ENCODE measurements at regions not wholly inside any gene's neighbourhood (a gene's known extent, or its start where the extent isn't known, plus 50 kb on each side); places are given as distances from the start of the nearest gene placed in this dataset.

DNA sequence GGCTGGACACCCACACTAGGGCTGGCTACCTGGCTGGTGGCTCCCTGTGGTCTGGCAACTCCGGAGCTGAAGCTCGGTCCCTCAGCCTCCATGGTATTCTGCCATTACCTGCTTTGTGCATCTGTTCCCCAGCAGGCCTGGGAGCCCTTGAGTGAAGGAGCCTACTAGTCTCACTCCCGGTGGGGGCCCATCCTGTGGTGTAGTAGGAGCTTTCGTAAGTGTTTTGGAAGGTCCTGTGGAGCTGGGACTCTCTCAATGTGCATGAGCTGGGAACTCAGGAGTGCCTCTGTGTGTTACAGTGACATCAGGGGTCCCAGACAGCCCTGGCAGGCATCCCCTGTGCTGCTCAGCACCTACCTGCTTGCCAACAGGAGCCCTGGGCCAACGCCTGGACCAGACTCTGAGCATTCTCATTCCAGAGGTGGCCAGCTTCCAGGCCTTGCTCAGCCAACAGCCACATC lies 267.1 kb downstream of the GADD45G start:
- H3K4me1 Mint-ChIP-seq (ENCODE audit: low read depth): peaks cover 1% of the 10 kb centered on the region
- no peaks in the 10 kb centered on the region for H3K9me3 Mint-ChIP-seq (ENCODE audit: low read depth)
- TF ChIP-seq, protein P1, sequence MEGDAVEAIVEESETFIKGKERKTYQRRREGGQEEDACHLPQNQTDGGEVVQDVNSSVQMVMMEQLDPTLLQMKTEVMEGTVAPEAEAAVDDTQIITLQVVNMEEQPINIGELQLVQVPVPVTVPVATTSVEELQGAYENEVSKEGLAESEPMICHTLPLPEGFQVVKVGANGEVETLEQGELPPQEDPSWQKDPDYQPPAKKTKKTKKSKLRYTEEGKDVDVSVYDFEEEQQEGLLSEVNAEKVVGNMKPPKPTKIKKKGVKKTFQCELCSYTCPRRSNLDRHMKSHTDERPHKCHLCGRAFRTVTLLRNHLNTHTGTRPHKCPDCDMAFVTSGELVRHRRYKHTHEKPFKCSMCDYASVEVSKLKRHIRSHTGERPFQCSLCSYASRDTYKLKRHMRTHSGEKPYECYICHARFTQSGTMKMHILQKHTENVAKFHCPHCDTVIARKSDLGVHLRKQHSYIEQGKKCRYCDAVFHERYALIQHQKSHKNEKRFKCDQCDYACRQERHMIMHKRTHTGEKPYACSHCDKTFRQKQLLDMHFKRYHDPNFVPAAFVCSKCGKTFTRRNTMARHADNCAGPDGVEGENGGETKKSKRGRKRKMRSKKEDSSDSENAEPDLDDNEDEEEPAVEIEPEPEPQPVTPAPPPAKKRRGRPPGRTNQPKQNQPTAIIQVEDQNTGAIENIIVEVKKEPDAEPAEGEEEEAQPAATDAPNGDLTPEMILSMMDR (IDR thresholded peaks at IDR 0.05; ENCODE audit: unreplicated experiment): no peak
- H3K36me3 Mint-ChIP-seq (ENCODE audit: insufficient read depth): no peaks in the 10 kb centered on the region
- DNase-seq (ENCODE audit: low spot score, unreplicated experiment): no peak
- H3K27ac Mint-ChIP-seq: no peak overlapping the region
- H3K27me3 Mint-ChIP-seq: peaks cover 9% of the 10 kb centered on the region
- H3K4me3 Mint-ChIP-seq (ENCODE audit: low read depth): no peak overlapping the region

GRCh38 chr9:89872426-89872912 lies 267.7 kb downstream of the GADD45G start:
- H3K4me1 Mint-ChIP-seq (ENCODE audit: low read depth): peaks cover 1% of the 10 kb centered on the region
- H3K27ac Mint-ChIP-seq: no peak overlapping the region
- no peak for DNase-seq (ENCODE audit: low spot score, unreplicated experiment)
- no peaks in the 10 kb centered on the region for H3K9me3 Mint-ChIP-seq (ENCODE audit: low read depth)
- H3K27me3 Mint-ChIP-seq: peaks cover 13% of the 10 kb centered on the region
- H3K36me3 Mint-ChIP-seq (ENCODE audit: insufficient read depth): no peaks in the 10 kb centered on the region
- TF ChIP-seq, protein P1 (IDR thresholded peaks at IDR 0.05; ENCODE audit: unreplicated experiment): no peak
- no peak overlapping the region for H3K4me3 Mint-ChIP-seq (ENCODE audit: low read depth)

- no peak for DNase-seq (ENCODE audit: low spot score, unreplicated experiment)
- H3K4me3 Mint-ChIP-seq (ENCODE audit: low read depth): no peak overlapping the region
- H3K27me3 Mint-ChIP-seq: peaks cover 14% of the 10 kb centered on the region
- peaks cover 1% of the 10 kb centered on the region for H3K4me1 Mint-ChIP-seq (ENCODE audit: low read depth)
- H3K36me3 Mint-ChIP-seq (ENCODE audit: insufficient read depth): no peaks in the 10 kb centered on the region
- TF ChIP-seq, protein P1 (IDR thresholded peaks at IDR 0.05; ENCODE audit: unreplicated experiment): no peak
- no peak overlapping the region for H3K27ac Mint-ChIP-seq
- no peaks in the 10 kb centered on the region for H3K9me3 Mint-ChIP-seq (ENCODE audit: low read depth)
These were observed 268.3 kb downstream of the GADD45G start for GRCh38 chr9:89872913-89873707.

DNA sequence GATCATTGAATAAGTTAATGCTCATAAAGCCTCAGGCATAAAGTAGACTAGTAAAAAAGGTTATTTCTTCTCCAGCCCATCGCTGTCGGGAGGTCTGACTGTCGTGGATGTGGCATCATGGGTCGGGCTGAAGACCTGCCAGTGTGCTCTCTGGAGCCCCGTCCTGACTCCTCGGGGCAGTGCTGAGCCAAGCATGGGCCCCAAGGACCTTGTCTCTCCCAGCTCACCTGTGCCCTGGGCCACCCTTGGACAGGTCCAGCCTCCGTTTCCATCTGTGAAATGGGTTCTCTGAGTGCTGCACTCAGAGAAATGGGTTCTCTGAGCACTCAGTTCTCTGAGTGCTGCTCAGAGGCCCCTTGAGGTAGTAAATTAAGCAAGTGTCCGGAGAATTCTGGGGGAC lies 269.0 kb downstream of the GADD45G start:
- Mint-ChIP-seq H3K4me1 (ENCODE audit: low read depth) (peaks cover 1% of the 10 kb centered on the region), H3K27me3 (peaks cover 20% of the 10 kb centered on the region), H3K36me3 (ENCODE audit: insufficient read depth) (no peaks in the 10 kb centered on the region), H3K9me3 (ENCODE audit: low read depth) (no peaks in the 10 kb centered on the region), H3K4me3 (ENCODE audit: low read depth) (no peak overlapping the region), H3K27ac (no peak overlapping the region)
- no peak for DNase-seq (ENCODE audit: low spot score, unreplicated experiment)
- TF ChIP-seq, protein P1 (IDR thresholded peaks at IDR 0.05; ENCODE audit: unreplicated experiment): no peak

- H3K27me3 Mint-ChIP-seq: peaks cover 20% of the 10 kb centered on the region
- no peak overlapping the region for H3K27ac Mint-ChIP-seq
- H3K9me3 Mint-ChIP-seq (ENCODE audit: low read depth): no peaks in the 10 kb centered on the region
- TF ChIP-seq, protein P1 (IDR thresholded peaks at IDR 0.05; ENCODE audit: unreplicated experiment): no peak
- H3K4me1 Mint-ChIP-seq (ENCODE audit: low read depth): peaks cover 1% of the 10 kb centered on the region
- no peak overlapping the region for H3K4me3 Mint-ChIP-seq (ENCODE audit: low read depth)
- DNase-seq (ENCODE audit: low spot score, unreplicated experiment): no peak
- H3K36me3 Mint-ChIP-seq (ENCODE audit: insufficient read depth): no peaks in the 10 kb centered on the region
These were observed 269.8 kb downstream of the GADD45G start for GRCh38 chr9:89874351-89875321.
